ENCODE measurements at regions not wholly inside any gene's neighbourhood (a gene's known extent, or its start where the extent isn't known, plus 50 kb on each side); places are given as distances from the start of the nearest gene placed in this dataset.

DNA sequence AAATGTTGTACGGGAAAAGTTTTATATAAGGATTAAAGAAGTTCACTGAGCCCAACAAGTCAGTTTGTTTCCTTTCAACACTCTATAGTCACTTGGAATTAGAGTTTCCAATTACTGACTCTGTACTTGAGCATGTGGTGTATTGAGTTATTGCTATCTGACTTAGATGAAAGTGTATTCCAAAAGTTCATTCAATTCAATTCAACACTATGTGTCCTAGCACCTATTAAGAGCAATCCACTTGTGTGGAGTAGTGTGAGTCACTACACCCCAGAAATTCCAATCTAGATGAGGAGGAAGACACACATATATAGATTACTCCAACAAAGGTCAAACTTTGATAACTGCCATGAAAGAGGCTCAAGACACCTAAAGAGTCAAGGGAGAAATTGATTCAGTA lies 98.2 kb upstream of the SLCO6A1 start:
- H3K4me1 Mint-ChIP-seq (ENCODE audit: low read depth): peaks cover 12% of the 10 kb centered on the region
- POLR2A ChIA-PET: no interaction called here
- ATAC-seq (no peak), DNase-seq (no peak)
- CTCF ChIA-PET: no interaction called here
- no peaks in the 10 kb centered on the region for H3K36me3 Mint-ChIP-seq (ENCODE audit: low read depth)
- TF ChIP-seq, protein P1, sequence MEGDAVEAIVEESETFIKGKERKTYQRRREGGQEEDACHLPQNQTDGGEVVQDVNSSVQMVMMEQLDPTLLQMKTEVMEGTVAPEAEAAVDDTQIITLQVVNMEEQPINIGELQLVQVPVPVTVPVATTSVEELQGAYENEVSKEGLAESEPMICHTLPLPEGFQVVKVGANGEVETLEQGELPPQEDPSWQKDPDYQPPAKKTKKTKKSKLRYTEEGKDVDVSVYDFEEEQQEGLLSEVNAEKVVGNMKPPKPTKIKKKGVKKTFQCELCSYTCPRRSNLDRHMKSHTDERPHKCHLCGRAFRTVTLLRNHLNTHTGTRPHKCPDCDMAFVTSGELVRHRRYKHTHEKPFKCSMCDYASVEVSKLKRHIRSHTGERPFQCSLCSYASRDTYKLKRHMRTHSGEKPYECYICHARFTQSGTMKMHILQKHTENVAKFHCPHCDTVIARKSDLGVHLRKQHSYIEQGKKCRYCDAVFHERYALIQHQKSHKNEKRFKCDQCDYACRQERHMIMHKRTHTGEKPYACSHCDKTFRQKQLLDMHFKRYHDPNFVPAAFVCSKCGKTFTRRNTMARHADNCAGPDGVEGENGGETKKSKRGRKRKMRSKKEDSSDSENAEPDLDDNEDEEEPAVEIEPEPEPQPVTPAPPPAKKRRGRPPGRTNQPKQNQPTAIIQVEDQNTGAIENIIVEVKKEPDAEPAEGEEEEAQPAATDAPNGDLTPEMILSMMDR (IDR thresholded peaks at IDR 0.05): no peak
- intact Hi-C loops (cut with micrococcal nuclease): no loop called here
- no peaks in the 10 kb centered on the region for H3K27me3 Mint-ChIP-seq
- no peak overlapping the region for H3K27ac Mint-ChIP-seq
- peaks cover 3% of the 10 kb centered on the region for H3K9me3 Mint-ChIP-seq
- H3K4me3 Mint-ChIP-seq: no peak overlapping the region

DNA sequence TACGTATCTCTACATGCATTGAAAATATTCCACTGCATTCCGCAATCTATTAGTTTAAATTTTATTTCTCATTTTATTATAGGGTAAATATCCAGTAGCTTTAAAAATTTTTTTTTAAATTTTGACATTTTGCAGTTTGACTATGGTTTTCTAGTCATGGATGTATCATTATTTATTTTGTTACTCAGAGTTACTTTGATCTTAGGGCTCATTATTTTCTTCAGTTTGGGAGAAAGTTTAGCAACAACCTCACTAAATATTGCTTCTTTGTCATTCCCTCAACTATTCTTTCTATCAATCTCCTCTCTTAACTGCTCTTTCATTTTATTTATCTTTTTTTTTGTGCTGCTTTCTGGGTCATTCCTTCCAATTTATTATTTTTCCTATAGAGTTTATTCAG lies 100.5 kb upstream of the SLCO6A1 start:
- intact Hi-C loops (cut with micrococcal nuclease): no loop called here
- CTCF ChIA-PET: no interaction called here
- TF ChIP-seq, protein P1 (IDR thresholded peaks at IDR 0.05): no peak
- H3K27me3 Mint-ChIP-seq: no peaks in the 10 kb centered on the region
- H3K36me3 Mint-ChIP-seq (ENCODE audit: low read depth): no peaks in the 10 kb centered on the region
- peaks cover 12% of the 10 kb centered on the region for H3K4me1 Mint-ChIP-seq (ENCODE audit: low read depth)
- H3K27ac Mint-ChIP-seq: no peak overlapping the region
- DNase-seq: no peak
- no peak for ATAC-seq
- no peaks in the 10 kb centered on the region for H3K9me3 Mint-ChIP-seq
- POLR2A ChIA-PET: no interaction called here
- H3K4me3 Mint-ChIP-seq: no peak overlapping the region

DNA sequence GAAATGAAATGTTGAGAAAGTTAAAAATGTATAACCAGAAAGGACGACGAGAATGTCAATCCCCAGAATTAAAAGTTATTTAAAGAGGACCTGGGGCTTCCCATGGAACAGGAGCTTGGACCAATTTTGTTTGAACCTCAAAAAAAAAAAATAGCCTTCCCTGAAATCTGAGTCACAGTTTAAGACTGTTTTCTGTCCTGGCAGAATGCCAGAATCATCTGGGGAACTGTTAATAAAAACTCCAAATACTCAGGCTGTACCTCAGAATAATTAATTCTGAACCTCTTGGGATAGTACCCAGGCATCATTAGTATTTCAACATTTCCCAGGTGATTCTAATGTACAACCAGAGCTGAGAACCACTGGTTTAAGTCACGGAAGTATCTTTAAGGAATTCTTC lies 102.2 kb upstream of the SLCO6A1 start:
- peaks cover 9% of the 10 kb centered on the region for H3K4me1 Mint-ChIP-seq (ENCODE audit: low read depth)
- H3K27ac Mint-ChIP-seq: no peak overlapping the region
- ChIA-PET POLR2A (no interaction called here), CTCF (no interaction called here)
- intact Hi-C loops (cut with micrococcal nuclease): no loop called here
- H3K4me3 Mint-ChIP-seq: no peak overlapping the region
- TF ChIP-seq, protein P1 (IDR thresholded peaks at IDR 0.05): no peak
- H3K27me3 Mint-ChIP-seq: no peaks in the 10 kb centered on the region
- DNase-seq (no peak), ATAC-seq (no peak)
- no peaks in the 10 kb centered on the region for H3K9me3 Mint-ChIP-seq
- H3K36me3 Mint-ChIP-seq (ENCODE audit: low read depth): no peaks in the 10 kb centered on the region

DNA sequence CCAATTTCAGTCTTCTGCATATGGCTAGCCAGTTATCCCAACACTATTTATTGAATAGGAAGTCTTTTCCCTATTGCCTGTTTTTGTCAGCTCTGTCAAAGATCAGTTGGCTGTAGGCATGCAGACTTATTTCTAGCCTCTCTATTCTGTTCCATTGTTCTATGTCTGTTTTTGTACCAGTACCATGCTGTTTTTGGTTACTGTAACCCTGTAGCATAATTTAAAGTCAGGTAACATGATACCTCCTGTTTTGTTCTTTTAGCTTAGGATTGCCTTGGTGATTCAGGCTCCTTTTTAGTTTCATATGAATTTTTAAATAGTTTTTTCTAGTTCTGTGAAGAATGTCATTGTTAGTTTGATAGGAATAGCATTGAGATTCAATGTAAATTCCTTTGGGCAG lies 104.9 kb upstream of the SLCO6A1 start:
- ChIA-PET CTCF (no interaction called here), POLR2A (no interaction called here)
- DNase-seq (no peak), ATAC-seq (no peak)
- H3K36me3 Mint-ChIP-seq (ENCODE audit: low read depth): no peaks in the 10 kb centered on the region
- no peak overlapping the region for H3K4me3 Mint-ChIP-seq
- H3K27ac Mint-ChIP-seq: no peak overlapping the region
- TF ChIP-seq, protein P1 (IDR thresholded peaks at IDR 0.05): no peak
- peaks cover 2% of the 10 kb centered on the region for H3K27me3 Mint-ChIP-seq
- no peaks in the 10 kb centered on the region for H3K9me3 Mint-ChIP-seq
- intact Hi-C loops (cut with micrococcal nuclease): no loop called here
- no peaks in the 10 kb centered on the region for H3K4me1 Mint-ChIP-seq (ENCODE audit: low read depth)

DNA sequence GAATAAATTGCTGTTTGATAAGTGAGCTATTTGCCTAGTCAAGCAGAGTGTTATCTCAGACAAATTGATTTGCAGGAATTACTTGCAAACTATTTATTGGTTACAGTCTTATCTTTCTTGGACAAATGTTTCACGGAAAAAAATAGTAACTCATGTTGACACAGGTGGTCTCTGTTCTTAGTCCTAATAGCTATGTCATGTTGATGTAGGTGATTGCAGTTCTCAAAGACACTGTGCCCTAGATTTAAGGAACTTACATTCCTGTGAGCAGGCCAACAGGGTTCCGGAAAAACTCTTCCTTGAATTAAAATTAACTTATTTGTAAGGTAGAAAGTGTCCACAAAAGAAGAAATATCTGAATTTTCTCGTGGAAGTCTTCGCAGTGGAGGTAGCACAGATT lies 109.6 kb upstream of the SLCO6A1 start:
- TF ChIP-seq, protein P1 (IDR thresholded peaks at IDR 0.05): no peak
- no peak for DNase-seq
- H3K4me3 Mint-ChIP-seq: no peak overlapping the region

More for the DNA sequence above, 109.6 kb upstream of the SLCO6A1 start:
- no peaks in the 10 kb centered on the region for H3K36me3 Mint-ChIP-seq (ENCODE audit: low read depth)
- H3K4me1 Mint-ChIP-seq (ENCODE audit: low read depth): no peaks in the 10 kb centered on the region
- CTCF ChIA-PET: no interaction called here
- POLR2A ChIA-PET: no interaction called here
- peaks cover 2% of the 10 kb centered on the region for H3K27me3 Mint-ChIP-seq
- no peaks in the 10 kb centered on the region for H3K9me3 Mint-ChIP-seq
- intact Hi-C loops (cut with micrococcal nuclease): no loop called here
- H3K27ac Mint-ChIP-seq: no peak overlapping the region
- ATAC-seq: no peak

Measured in activated CD8-positive, alpha-beta T cell treated with anti-CD3 and anti-CD28 coated beads for 36 hours (primary cell).